ENCODE measurements at regions not wholly inside any gene's neighbourhood (a gene's known extent, or its start where the extent isn't known, plus 50 kb on each side); places are given as distances from the start of the nearest gene placed in this dataset.

DNA sequence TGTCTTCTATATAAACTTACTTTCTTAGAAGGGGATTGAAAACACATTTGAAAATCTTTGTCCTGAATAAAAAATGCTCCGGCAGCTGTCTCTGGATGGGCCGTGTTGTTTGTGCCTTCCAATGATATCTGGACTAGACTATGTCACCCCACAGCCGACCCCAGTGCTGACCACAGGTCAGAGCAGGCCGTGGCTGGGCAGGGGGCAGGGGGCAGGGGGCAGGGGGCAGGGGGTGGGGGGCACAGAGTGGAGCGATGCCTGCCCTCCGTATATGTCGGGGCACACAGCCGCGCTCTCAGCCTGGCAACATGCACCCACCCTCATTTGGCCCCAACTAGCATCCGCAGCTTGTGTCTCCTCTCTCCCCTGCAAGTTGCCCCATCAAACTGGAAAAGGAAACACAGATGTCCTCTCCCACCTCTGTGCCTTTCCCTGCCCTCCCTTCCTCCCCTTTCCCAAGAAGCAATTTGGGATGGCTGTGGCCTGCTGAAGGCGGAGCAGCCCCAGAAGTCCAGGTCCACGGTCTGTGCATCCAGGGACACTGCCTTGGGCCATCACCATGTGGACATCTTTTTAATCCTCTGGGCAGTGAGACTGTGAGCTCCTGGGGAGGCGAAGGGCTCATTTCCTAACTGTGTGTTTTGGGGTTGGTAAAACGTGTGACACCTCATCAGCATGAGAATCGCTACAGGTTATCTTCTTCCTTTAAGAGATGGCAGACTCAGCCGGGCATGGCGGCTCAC is 295.7 kb upstream of the RTL1 start:
- DNase-seq (ENCODE audit: low read depth, low spot score) (no peak), ATAC-seq (no peak)
- no peaks in the 10 kb centered on the region for H3K36me3 ChIP-seq (ENCODE audit: control insufficient read depth, insufficient read depth, low read length)
- intact Hi-C loops (cut with micrococcal nuclease; ENCODE audit: unreplicated experiment) (no loop called here), in situ Hi-C loops (cut with HindIII; ENCODE audit: low pct_unique_long_range_greater_than_20kb, low sequenced_read_pairs) (no loop called here)
- ChIA-PET CTCF (no interaction called here), POLR2A (no interaction called here)
- H3K27ac ChIP-seq (ENCODE audit: low read length) = no peak overlapping the region
- no TSS peak for BruUV-seq (replicated peaks)
- no peaks in the 10 kb centered on the region for H3K27me3 ChIP-seq (ENCODE audit: control insufficient read depth, insufficient read depth, low read length)
- H3K4me3 ChIP-seq (ENCODE audit: low read depth in 2 of 2, low read length in 2 of 2) = no peak overlapping the region
- no peaks in the 10 kb centered on the region for H3K4me1 ChIP-seq (ENCODE audit: control insufficient read depth, insufficient read depth, low read length)
- H3K9me3 ChIP-seq (ENCODE audit: control insufficient read depth, insufficient read depth, low read depth, low read length) = no peaks in the 10 kb centered on the region
- TF ChIP-seq, protein P1, sequence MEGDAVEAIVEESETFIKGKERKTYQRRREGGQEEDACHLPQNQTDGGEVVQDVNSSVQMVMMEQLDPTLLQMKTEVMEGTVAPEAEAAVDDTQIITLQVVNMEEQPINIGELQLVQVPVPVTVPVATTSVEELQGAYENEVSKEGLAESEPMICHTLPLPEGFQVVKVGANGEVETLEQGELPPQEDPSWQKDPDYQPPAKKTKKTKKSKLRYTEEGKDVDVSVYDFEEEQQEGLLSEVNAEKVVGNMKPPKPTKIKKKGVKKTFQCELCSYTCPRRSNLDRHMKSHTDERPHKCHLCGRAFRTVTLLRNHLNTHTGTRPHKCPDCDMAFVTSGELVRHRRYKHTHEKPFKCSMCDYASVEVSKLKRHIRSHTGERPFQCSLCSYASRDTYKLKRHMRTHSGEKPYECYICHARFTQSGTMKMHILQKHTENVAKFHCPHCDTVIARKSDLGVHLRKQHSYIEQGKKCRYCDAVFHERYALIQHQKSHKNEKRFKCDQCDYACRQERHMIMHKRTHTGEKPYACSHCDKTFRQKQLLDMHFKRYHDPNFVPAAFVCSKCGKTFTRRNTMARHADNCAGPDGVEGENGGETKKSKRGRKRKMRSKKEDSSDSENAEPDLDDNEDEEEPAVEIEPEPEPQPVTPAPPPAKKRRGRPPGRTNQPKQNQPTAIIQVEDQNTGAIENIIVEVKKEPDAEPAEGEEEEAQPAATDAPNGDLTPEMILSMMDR (IDR thresholded peaks at IDR 0.05) = no peak
- TF ChIP-seq TCF7L2 (IDR thresholded peaks at IDR 0.05; ENCODE audit: low read depth, low read length) (no peak), POLR2AphosphoS5 (IDR thresholded peaks at IDR 0.05; ENCODE audit: low read depth, low read length) (no peak), SIN3A (IDR thresholded peaks at IDR 0.05; ENCODE audit: borderline replicate concordance, insufficient read depth, low read depth, low read length) (no peak)
- TF ChIP-seq, protein P2, sequence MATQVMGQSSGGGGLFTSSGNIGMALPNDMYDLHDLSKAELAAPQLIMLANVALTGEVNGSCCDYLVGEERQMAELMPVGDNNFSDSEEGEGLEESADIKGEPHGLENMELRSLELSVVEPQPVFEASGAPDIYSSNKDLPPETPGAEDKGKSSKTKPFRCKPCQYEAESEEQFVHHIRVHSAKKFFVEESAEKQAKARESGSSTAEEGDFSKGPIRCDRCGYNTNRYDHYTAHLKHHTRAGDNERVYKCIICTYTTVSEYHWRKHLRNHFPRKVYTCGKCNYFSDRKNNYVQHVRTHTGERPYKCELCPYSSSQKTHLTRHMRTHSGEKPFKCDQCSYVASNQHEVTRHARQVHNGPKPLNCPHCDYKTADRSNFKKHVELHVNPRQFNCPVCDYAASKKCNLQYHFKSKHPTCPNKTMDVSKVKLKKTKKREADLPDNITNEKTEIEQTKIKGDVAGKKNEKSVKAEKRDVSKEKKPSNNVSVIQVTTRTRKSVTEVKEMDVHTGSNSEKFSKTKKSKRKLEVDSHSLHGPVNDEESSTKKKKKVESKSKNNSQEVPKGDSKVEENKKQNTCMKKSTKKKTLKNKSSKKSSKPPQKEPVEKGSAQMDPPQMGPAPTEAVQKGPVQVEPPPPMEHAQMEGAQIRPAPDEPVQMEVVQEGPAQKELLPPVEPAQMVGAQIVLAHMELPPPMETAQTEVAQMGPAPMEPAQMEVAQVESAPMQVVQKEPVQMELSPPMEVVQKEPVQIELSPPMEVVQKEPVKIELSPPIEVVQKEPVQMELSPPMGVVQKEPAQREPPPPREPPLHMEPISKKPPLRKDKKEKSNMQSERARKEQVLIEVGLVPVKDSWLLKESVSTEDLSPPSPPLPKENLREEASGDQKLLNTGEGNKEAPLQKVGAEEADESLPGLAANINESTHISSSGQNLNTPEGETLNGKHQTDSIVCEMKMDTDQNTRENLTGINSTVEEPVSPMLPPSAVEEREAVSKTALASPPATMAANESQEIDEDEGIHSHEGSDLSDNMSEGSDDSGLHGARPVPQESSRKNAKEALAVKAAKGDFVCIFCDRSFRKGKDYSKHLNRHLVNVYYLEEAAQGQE (IDR thresholded peaks at IDR 0.05; ENCODE audit: insufficient read depth in 1 of 2, low read depth in 2 of 2, low read length in 1 of 2) = no peak

GRCh38 chr14:101200008-101200649 is 296.6 kb upstream of the RTL1 start:
- H3K4me1 ChIP-seq (ENCODE audit: control insufficient read depth, insufficient read depth, low read length) = no peaks in the 10 kb centered on the region
- intact Hi-C loops (cut with micrococcal nuclease; ENCODE audit: unreplicated experiment) = no loop called here
- BruUV-seq (replicated peaks) = no TSS peak
- ATAC-seq (no peak), DNase-seq (ENCODE audit: low read depth, low spot score) (no peak)
- ChIA-PET POLR2A (no interaction called here), CTCF (no interaction called here)
- no peaks in the 10 kb centered on the region for H3K9me3 ChIP-seq (ENCODE audit: control insufficient read depth, insufficient read depth, low read depth, low read length)
- in situ Hi-C loops (cut with HindIII; ENCODE audit: low pct_unique_long_range_greater_than_20kb, low sequenced_read_pairs) = no loop called here
- H3K27me3 ChIP-seq (ENCODE audit: control insufficient read depth, insufficient read depth, low read length) = no peaks in the 10 kb centered on the region
- no peak overlapping the region for H3K27ac ChIP-seq (ENCODE audit: low read length)
- H3K4me3 ChIP-seq (ENCODE audit: low read depth in 2 of 2, low read length in 2 of 2) = no peak overlapping the region
- no peak for TF ChIP-seq SIN3A (IDR thresholded peaks at IDR 0.05; ENCODE audit: borderline replicate concordance, insufficient read depth, low read depth, low read length)
- TF ChIP-seq, protein P2 (IDR thresholded peaks at IDR 0.05; ENCODE audit: insufficient read depth in 1 of 2, low read depth in 2 of 2, low read length in 1 of 2) = no peak
- TF ChIP-seq, protein P1 (IDR thresholded peaks at IDR 0.05) = no peak
- no peak for TF ChIP-seq POLR2AphosphoS5 (IDR thresholded peaks at IDR 0.05; ENCODE audit: low read depth, low read length)
- TF ChIP-seq TCF7L2 (IDR thresholded peaks at IDR 0.05; ENCODE audit: low read depth, low read length) = no peak
- no peaks in the 10 kb centered on the region for H3K36me3 ChIP-seq (ENCODE audit: control insufficient read depth, insufficient read depth, low read length)

Measured in Panc1 (cell line).